Stomach (tissue), 8 donors: ENCODE measurements at regions not wholly inside any gene's neighbourhood (a gene's known extent, or its start where the extent isn't known, plus 50 kb on each side); places are given as distances from the start of the nearest gene placed in this dataset.
"Not testable (repeated sequence)": the region's sequence is repeated elsewhere in the genome, so short reads cannot be mapped to it uniquely, and the experiment has no call there.

Experiments used
- DNase-seq, 2 donors: peaks; one replicate each; pipeline versions ENCODE4 v3.0.0 to v3.0.0-alpha.2; 2013 to 2019
- H3K27ac ChIP-seq, 5 donors: fragments of 200-600 bp in 4 of 5; sonication (generic) in 4 of 5; one replicate each; pipeline ENCODE4 v1.5.1; 2013 to 2019; ENCODE audit warnings: mild to moderate bottlenecking in 1 of 5, moderate library complexity in 1 of 5
- H3K27me3 ChIP-seq, 3 donors: fragments of 200-600 bp; sonication (generic); one replicate each; pipeline ENCODE4 v1.5.1; 2017 to 2019; ENCODE audit warnings: mixed run types in 1 of 3
- H3K36me3 ChIP-seq, 4 donors: fragments of 200-600 bp; sonication (generic); 1 replicate in 3 of 4; 2 replicates in 1 of 4; pipeline ENCODE4 v1.5.1; 2016 to 2019
- H3K4me1 ChIP-seq, 4 donors: fragments of 200-600 bp; sonication (generic); one replicate each; pipeline ENCODE4 v1.5.1; 2016 to 2019
- H3K4me3 ChIP-seq, 4 donors: fragments of 200-600 bp; sonication (generic) in 3 of 4; one replicate each; pipeline ENCODE4 v1.5.1; 2016 to 2019; ENCODE audit warnings: mild to moderate bottlenecking in 1 of 4
- H3K9me3 ChIP-seq, 4 donors: fragments of 200-600 bp; sonication (generic); one replicate each; pipeline ENCODE4 v1.5.1; 2016 to 2019
- CTCF ChIP-seq, 7 experiments: fragments of 450-650 bp in 4 of 7; fragments of 200-600 bp in 3 of 7; sonication (generic) in 3 of 7; IDR thresholded peaks; one replicate each; pipeline ENCODE4 v1.5.1; 2016 to 2019; ENCODE audit warnings: antibody characterized with exemption in 7 of 7, control low read depth in 2 of 7, mild to moderate bottlenecking in 1 of 7
- EP300 ChIP-seq: sonication (generic); formaldehyde crosslinking; IDR thresholded peaks from one replicate; pipeline ENCODE4 v1.6.1; 2017; ENCODE audit warnings: antibody characterized with exemption
- POLR2A ChIP-seq, 4 donors: fragments of 450-650 bp; IDR thresholded peaks; one replicate each; pipeline ENCODE4 v1.6.1; 2016; ENCODE audit warnings: antibody characterized with exemption in 4 of 4, control low read depth in 2 of 4, mild to moderate bottlenecking in 1 of 4, moderate library complexity in 1 of 4
- POLR2AphosphoS5 ChIP-seq, 3 donors: sonication (generic); formaldehyde crosslinking; IDR thresholded peaks; one replicate each; pipeline ENCODE4 v1.6.1; 2016; ENCODE audit warnings: antibody characterized with exemption in 3 of 3
- WGBS, 5 donors: extraction: QIAGEN DNeasy Blood & Tissue Kit in 3 of 5; methylation state at CpG; one replicate each; pipeline versions ENCODE4 v1.1.5 to v1.1.7; 2013 to 2018; 5-methylcytosine and 5-hydroxymethylcytosine counted together
- intact Hi-C: fragments of 100-400 bp; cut with DNase I; formaldehyde crosslinking; loops from one replicate; pipeline ENCODE4 v1.15.1; 2023; ENCODE audit warnings: low total_unique reads
- donor health status: healthy with polysubstance abuse.
- donor health status: Bipolar disorder and iron deficiency.
- donor health status: healthy.

GRCh38 chr3:105278688-105279087 lies 88.0 kb upstream of the ALCAM start:
- Histone ChIP-seq H3K4me3 (no peak overlapping the region), H3K36me3 (no peaks in the 10 kb centered on the region), H3K9me3 (no peaks in the 10 kb centered on the region), H3K27me3 (no peaks in the 10 kb centered on the region), H3K27ac (no peak overlapping the region), H3K4me1 (no peaks in the 10 kb centered on the region)
- no peak for DNase-seq
- intact Hi-C loops, result no loop called here
- no peak for TF ChIP-seq POLR2A (IDR thresholded peaks at IDR 0.05)
- 62 to 75% (median 70%) methylated on average over 1 of the region's 1 CpG for WGBS, 5 donors

GRCh38 chr3:105281989-105282388 lies 84.7 kb upstream of the ALCAM start:
- intact Hi-C loops, result no loop called here
- no peak for DNase-seq
- no peak overlapping the region for H3K27ac ChIP-seq
- H3K4me3 ChIP-seq, result no peak overlapping the region
- TF ChIP-seq POLR2AphosphoS5 (IDR thresholded peaks at IDR 0.05), result no peak
- TF ChIP-seq CTCF (IDR thresholded peaks at IDR 0.05), result no peak
- no peak for TF ChIP-seq EP300
- TF ChIP-seq POLR2A (IDR thresholded peaks at IDR 0.05), result no peak
- no peaks in the 10 kb centered on the region for H3K36me3 ChIP-seq
- H3K9me3 ChIP-seq, result no peaks in the 10 kb centered on the region
- H3K4me1 ChIP-seq, result no peaks in the 10 kb centered on the region
- 78 to 94% (median 81%) methylated on average over 1 of the region's 1 CpG for WGBS, 5 donors
- H3K27me3 ChIP-seq, result no peaks in the 10 kb centered on the region

- H3K4me1 ChIP-seq, result no peaks in the 10 kb centered on the region
- intact Hi-C loops, result no loop called here
- WGBS, 5 donors, result 66 to 87% (median 73%) methylated on average over 2 of the region's 2 CpGs
- TF ChIP-seq CTCF (IDR thresholded peaks at IDR 0.05) (no peak), POLR2A (IDR thresholded peaks at IDR 0.05) (no peak), EP300 (no peak), POLR2AphosphoS5 (IDR thresholded peaks at IDR 0.05) (no peak)
- H3K27me3 ChIP-seq, result no peaks in the 10 kb centered on the region
- no peaks in the 10 kb centered on the region for H3K36me3 ChIP-seq
- H3K27ac ChIP-seq, result no peak overlapping the region
- peaks cover 0 to under 1% (median 0%) of the 10 kb centered on the region in 4 donors for H3K9me3 ChIP-seq
- no peak overlapping the region for H3K4me3 ChIP-seq
- no peak for DNase-seq
These were observed 81.8 kb upstream of the ALCAM start for GRCh38 chr3:105284876-105285275.

- no peak overlapping the region for H3K27ac ChIP-seq
- no peaks in the 10 kb centered on the region for H3K4me1 ChIP-seq
- H3K4me3 ChIP-seq, result no peak overlapping the region
- no peaks in the 10 kb centered on the region for H3K27me3 ChIP-seq
- intact Hi-C loops, result no loop called here
- H3K36me3 ChIP-seq, result no peaks in the 10 kb centered on the region
- peaks cover 0 to 3% (median 0%) of the 10 kb centered on the region in 4 donors for H3K9me3 ChIP-seq
- 83 to 95% (median 89%) methylated on average over 1 of the region's 1 CpG for WGBS, 5 donors
- TF ChIP-seq CTCF (IDR thresholded peaks at IDR 0.05) (no peak), POLR2AphosphoS5 (IDR thresholded peaks at IDR 0.05) (no peak), EP300 (no peak), POLR2A (IDR thresholded peaks at IDR 0.05) (no peak)
- no peak for DNase-seq
These were observed 81.0 kb upstream of the ALCAM start for GRCh38 chr3:105285653-105286241.

- intact Hi-C loops, result no loop called here
- Histone ChIP-seq H3K4me3 (no peak overlapping the region), H3K4me1 (no peaks in the 10 kb centered on the region), H3K27ac (no peak overlapping the region), H3K27me3 (no peaks in the 10 kb centered on the region), H3K36me3 (no peaks in the 10 kb centered on the region), H3K9me3 (peaks cover 0 to 5% (median 1%) of the 10 kb centered on the region in 4 donors)
- no peak for TF ChIP-seq EP300
- TF ChIP-seq CTCF (IDR thresholded peaks at IDR 0.05), result no peak
- TF ChIP-seq POLR2AphosphoS5 (IDR thresholded peaks at IDR 0.05), result no peak
- TF ChIP-seq POLR2A (IDR thresholded peaks at IDR 0.05), result no peak
- WGBS, 5 donors, result 84 to 93% (median 89%) methylated on average over 1 of the region's 1 CpG
- no peak for DNase-seq
These were observed 73.3 kb upstream of the ALCAM start for GRCh38 chr3:105293441-105293840.

- H3K4me1 ChIP-seq, DNase-seq, H3K36me3 ChIP-seq, H3K4me3 ChIP-seq, intact Hi-C loops, H3K27ac ChIP-seq, H3K9me3 ChIP-seq, H3K27me3 ChIP-seq: not testable (repeated sequence)
- 80 to 87% (median 84%) methylated on average over 22 to 28 of the region's 28 CpGs for WGBS, 5 donors
These were observed 70.4 kb upstream of the ALCAM start for GRCh38 chr3:105296182-105296822.
